ENCODE measurements at regions not wholly inside any gene's neighbourhood (a gene's known extent, or its start where the extent isn't known, plus 50 kb on each side); places are given as distances from the start of the nearest gene placed in this dataset.
"Not testable (repeated sequence)": the region's sequence is repeated elsewhere in the genome, so short reads cannot be mapped to it uniquely, and the experiment has no call there.

DNA sequence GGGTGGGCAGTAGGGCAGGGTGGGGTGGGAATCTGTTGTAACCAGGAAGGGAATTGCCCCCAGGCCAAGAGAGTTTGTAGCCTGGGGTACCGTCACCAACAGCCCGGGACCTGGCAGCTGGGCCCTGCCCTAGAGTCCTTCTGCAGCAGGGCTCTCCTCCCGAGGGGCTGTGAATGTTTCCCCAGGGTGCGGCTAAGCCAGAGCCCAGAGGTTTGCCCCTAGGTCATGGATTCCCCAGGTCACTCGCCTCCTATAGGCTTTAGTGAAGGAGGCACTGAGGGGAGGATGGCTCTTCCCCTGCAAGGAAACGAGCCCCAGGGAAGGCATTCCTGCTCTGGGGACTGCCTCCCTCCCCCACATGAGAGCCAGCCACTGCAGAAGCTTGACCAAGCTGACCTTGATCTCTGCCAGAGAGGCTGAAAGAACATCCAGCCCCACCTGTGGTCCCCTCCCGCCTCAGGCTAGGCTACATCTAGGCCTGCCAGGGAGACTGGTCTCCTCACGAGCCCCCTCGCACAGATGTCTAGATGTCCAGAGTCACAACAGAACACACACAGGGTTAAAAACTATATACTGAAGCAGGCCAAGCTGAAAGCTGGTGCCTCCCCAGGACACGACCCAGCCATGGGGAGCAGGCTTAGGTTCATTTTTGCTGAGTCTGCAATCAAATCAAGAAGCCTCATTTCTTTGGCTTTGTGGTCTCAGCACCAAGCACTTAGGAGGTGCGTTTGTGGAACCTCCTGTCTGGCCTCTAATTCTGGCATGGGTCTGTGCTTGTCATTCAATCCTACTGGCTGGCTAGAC lies 69.1 kb upstream of the TAMM41 start:
- H3K9ac ChIP-seq (ENCODE audit: low read length) = no peak overlapping the region
- no peak overlapping the region for H2AFZ ChIP-seq (ENCODE audit: low read depth, low read length)
- no peak for FAIRE-seq
- Mint-ChIP-seq H3K36me3 (ENCODE audit: low read depth, unreplicated experiment) (no peaks in the 10 kb centered on the region), H3K4me3 (ENCODE audit: unreplicated experiment) (no peak overlapping the region), H3K27me3 (ENCODE audit: low read depth, unreplicated experiment) (peaks cover 31% of the 10 kb centered on the region), H3K9me3 (ENCODE audit: unreplicated experiment) (peaks cover 14% of the 10 kb centered on the region), H3K27ac (ENCODE audit: unreplicated experiment) (no peak overlapping the region), H3K4me1 (ENCODE audit: low read depth, unreplicated experiment) (no peaks in the 10 kb centered on the region)
- H3K4me1 ChIP-seq (ENCODE audit: insufficient read depth, low read length) = no peaks in the 10 kb centered on the region
- H3K9me3 ChIP-seq (ENCODE audit: insufficient read depth, low read depth, low read length) = no peaks in the 10 kb centered on the region
- H3K4me3 ChIP-seq (ENCODE audit: insufficient read depth, low read depth, low read length) = no peak overlapping the region
- DNase-seq (ENCODE audit: low read depth) = no peak
- no peaks in the 10 kb centered on the region for H4K20me1 ChIP-seq (ENCODE audit: insufficient read depth, low read length)
- no peaks in the 10 kb centered on the region for H3K27me3 ChIP-seq (ENCODE audit: insufficient read depth, low read length)
- H3K27ac ChIP-seq (ENCODE audit: low read depth, low read length) = no peak overlapping the region
- H3K4me2 ChIP-seq (ENCODE audit: low read length) = no peak overlapping the region
- H3K36me3 ChIP-seq (ENCODE audit: insufficient read depth, low read length) = no peaks in the 10 kb centered on the region
- no peaks in the 10 kb centered on the region for H3K79me2 ChIP-seq (ENCODE audit: insufficient read depth, low read length)
- TF ChIP-seq, protein P1, sequence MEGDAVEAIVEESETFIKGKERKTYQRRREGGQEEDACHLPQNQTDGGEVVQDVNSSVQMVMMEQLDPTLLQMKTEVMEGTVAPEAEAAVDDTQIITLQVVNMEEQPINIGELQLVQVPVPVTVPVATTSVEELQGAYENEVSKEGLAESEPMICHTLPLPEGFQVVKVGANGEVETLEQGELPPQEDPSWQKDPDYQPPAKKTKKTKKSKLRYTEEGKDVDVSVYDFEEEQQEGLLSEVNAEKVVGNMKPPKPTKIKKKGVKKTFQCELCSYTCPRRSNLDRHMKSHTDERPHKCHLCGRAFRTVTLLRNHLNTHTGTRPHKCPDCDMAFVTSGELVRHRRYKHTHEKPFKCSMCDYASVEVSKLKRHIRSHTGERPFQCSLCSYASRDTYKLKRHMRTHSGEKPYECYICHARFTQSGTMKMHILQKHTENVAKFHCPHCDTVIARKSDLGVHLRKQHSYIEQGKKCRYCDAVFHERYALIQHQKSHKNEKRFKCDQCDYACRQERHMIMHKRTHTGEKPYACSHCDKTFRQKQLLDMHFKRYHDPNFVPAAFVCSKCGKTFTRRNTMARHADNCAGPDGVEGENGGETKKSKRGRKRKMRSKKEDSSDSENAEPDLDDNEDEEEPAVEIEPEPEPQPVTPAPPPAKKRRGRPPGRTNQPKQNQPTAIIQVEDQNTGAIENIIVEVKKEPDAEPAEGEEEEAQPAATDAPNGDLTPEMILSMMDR (IDR thresholded peaks at IDR 0.05; ENCODE audit: insufficient read depth, low read depth, low read length) = no peak
- no peak for TF ChIP-seq EZH2 (IDR thresholded peaks at IDR 0.05; ENCODE audit: insufficient read depth, low read length)

DNA sequence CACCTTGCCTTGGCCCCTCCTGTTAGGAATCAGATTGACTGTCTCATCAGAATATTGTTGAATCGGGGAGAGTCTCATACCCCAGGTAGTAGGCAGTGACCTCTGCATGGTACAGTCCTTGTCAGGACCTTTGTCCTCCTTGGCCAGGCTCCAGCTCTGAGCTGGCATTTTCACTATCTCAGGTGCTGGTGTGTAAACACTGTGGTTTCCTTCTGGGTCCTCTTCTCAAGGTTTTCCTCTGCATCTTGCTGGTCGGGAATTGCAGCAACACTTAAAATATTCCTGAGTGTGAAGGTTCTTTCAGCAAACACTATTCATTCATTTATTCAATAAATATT lies 69.7 kb upstream of the TAMM41 start:
- peaks cover 13% of the 10 kb centered on the region for H3K9me3 Mint-ChIP-seq (ENCODE audit: unreplicated experiment)
- not testable (repeated sequence) for H3K27ac Mint-ChIP-seq (ENCODE audit: unreplicated experiment); H3K4me3 ChIP-seq (ENCODE audit: insufficient read depth, low read depth, low read length); H3K4me1 ChIP-seq (ENCODE audit: insufficient read depth, low read length); H4K20me1 ChIP-seq (ENCODE audit: insufficient read depth, low read length); DNase-seq (ENCODE audit: low read depth); H3K79me2 ChIP-seq (ENCODE audit: insufficient read depth, low read length); H3K4me3 Mint-ChIP-seq (ENCODE audit: unreplicated experiment); H3K9ac ChIP-seq (ENCODE audit: low read length); H3K9me3 ChIP-seq (ENCODE audit: insufficient read depth, low read depth, low read length); FAIRE-seq; H3K36me3 ChIP-seq (ENCODE audit: insufficient read depth, low read length); H3K27me3 ChIP-seq (ENCODE audit: insufficient read depth, low read length); H3K36me3 Mint-ChIP-seq (ENCODE audit: low read depth, unreplicated experiment); H3K27ac ChIP-seq (ENCODE audit: low read depth, low read length); H2AFZ ChIP-seq (ENCODE audit: low read depth, low read length); H3K4me2 ChIP-seq (ENCODE audit: low read length); H3K4me1 Mint-ChIP-seq (ENCODE audit: low read depth, unreplicated experiment)
- peaks cover 32% of the 10 kb centered on the region for H3K27me3 Mint-ChIP-seq (ENCODE audit: low read depth, unreplicated experiment)

DNA sequence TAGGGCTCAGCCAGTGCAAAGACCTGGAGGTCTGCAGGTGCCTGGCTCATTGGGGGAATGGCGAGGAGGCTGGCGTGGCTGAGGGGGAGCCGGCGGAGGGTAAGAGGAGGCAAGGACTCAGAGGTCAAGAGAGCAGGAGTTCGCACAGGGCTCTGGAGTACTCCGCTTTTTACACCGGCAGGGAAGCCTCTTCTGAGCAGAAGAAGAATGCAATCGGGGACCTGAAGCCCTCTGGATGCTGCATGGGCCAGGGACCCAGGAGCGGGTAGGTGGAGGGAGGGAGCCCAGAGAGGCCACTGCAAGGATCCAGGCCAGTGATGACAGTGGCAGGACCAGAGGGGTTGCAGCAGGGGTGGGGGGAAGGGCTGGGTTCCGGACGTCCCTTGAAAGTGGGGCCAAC lies 70.4 kb upstream of the TAMM41 start:
- no peak overlapping the region for H3K27ac ChIP-seq (ENCODE audit: low read depth, low read length)
- no peak overlapping the region for H3K27ac Mint-ChIP-seq (ENCODE audit: unreplicated experiment)
- H3K4me3 ChIP-seq (ENCODE audit: insufficient read depth, low read depth, low read length) = no peak overlapping the region
- H3K27me3 ChIP-seq (ENCODE audit: insufficient read depth, low read length) = no peaks in the 10 kb centered on the region
- H3K9ac ChIP-seq (ENCODE audit: low read length) = no peak overlapping the region
- H3K79me2 ChIP-seq (ENCODE audit: insufficient read depth, low read length) = no peaks in the 10 kb centered on the region
- peaks cover 29% of the 10 kb centered on the region for H3K27me3 Mint-ChIP-seq (ENCODE audit: low read depth, unreplicated experiment)
- no peak overlapping the region for H3K4me2 ChIP-seq (ENCODE audit: low read length)
- H4K20me1 ChIP-seq (ENCODE audit: insufficient read depth, low read length) = no peaks in the 10 kb centered on the region
- H2AFZ ChIP-seq (ENCODE audit: low read depth, low read length) = no peak overlapping the region
- no peak for TF ChIP-seq EZH2 (IDR thresholded peaks at IDR 0.05; ENCODE audit: insufficient read depth, low read length)
- TF ChIP-seq, protein P1 (IDR thresholded peaks at IDR 0.05; ENCODE audit: insufficient read depth, low read depth, low read length) = no peak
- FAIRE-seq = no peak
- H3K4me1 ChIP-seq (ENCODE audit: insufficient read depth, low read length) = no peaks in the 10 kb centered on the region
- no peaks in the 10 kb centered on the region for H3K36me3 ChIP-seq (ENCODE audit: insufficient read depth, low read length)
- no peak overlapping the region for H3K4me3 Mint-ChIP-seq (ENCODE audit: unreplicated experiment)
- H3K4me1 Mint-ChIP-seq (ENCODE audit: low read depth, unreplicated experiment) = no peaks in the 10 kb centered on the region
- H3K9me3 Mint-ChIP-seq (ENCODE audit: unreplicated experiment) = peaks cover 11% of the 10 kb centered on the region
- DNase-seq (ENCODE audit: low read depth) = no peak
- no peaks in the 10 kb centered on the region for H3K9me3 ChIP-seq (ENCODE audit: insufficient read depth, low read depth, low read length)
- H3K36me3 Mint-ChIP-seq (ENCODE audit: low read depth, unreplicated experiment) = no peaks in the 10 kb centered on the region
